HEK293T (cell line): ENCODE measurements at regions not wholly inside any gene's neighbourhood (a gene's known extent, or its start where the extent isn't known, plus 50 kb on each side); places are given as distances from the start of the nearest gene placed in this dataset.

ENCODE experiments used
- ARNT ChIP-seq: fragments of 450-650 bp; IDR thresholded peaks from 2 replicates; pipeline ENCODE4 v1.6.1; 2017; ENCODE audit warnings: mild to moderate bottlenecking
- BHLHE40 ChIP-seq: fragments of 450-650 bp; IDR thresholded peaks from 2 replicates; pipeline ENCODE4 v1.6.1; 2016; ENCODE audit warnings: mild to moderate bottlenecking, moderate library complexity, borderline replicate concordance
- CTBP1 ChIP-seq: fragments of 450-650 bp; IDR thresholded peaks from 2 replicates; pipeline ENCODE4 v1.6.1; 2016; ENCODE audit warnings: borderline replicate concordance
- FOXK2 ChIP-seq: fragments of 450-650 bp; IDR thresholded peaks from 2 replicates; pipeline ENCODE4 v1.6.1; 2016; ENCODE audit warnings: mild to moderate bottlenecking
- HDGF ChIP-seq: fragments of 450-650 bp; IDR thresholded peaks from 2 replicates; pipeline ENCODE4 v1.6.1; 2017; ENCODE audit warnings: antibody characterized with exemption, borderline replicate concordance
- SUZ12 ChIP-seq: fragments of 450-650 bp; IDR thresholded peaks from 2 replicates; pipeline ENCODE4 v1.6.1; 2016; ENCODE audit warnings: mild to moderate bottlenecking

DNA sequence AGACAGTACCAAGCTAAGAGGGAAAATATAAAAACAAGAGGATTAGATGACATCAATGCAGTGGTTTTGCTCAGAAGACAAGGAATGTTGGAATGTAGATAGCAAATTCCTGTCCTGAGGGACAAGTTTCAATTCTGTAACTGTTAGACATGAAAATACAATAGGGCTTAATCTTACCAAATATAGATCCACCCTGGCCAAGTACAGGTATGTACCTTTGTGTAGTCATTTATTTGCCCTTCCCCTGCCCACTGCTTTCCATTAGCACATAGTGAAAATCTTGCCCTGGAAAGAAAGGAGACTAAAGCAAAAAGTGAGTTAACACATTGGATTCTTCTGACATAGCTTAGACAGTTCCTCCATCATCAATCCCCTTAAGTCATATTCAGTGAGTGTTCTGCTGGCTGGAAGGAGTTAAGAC is 389.0 kb upstream of the THBS1 start:
- TF ChIP-seq CTBP1 (no peak), ARNT (no peak), SUZ12 (no peak), FOXK2 (no peak), HDGF (no peak), BHLHE40 (no peak)
